ENCODE measurements at regions not wholly inside any gene's neighbourhood (a gene's known extent, or its start where the extent isn't known, plus 50 kb on each side); places are given as distances from the start of the nearest gene placed in this dataset.

GRCh38 chr7:79534128-79534527 is 80.7 kb upstream of the MAGI2 start:
- Histone ChIP-seq H3K36me3 (ENCODE audit: control insufficient read depth, insufficient read depth, low read length) (no peaks in the 10 kb centered on the region), H3K4me3 (replicated peaks; ENCODE audit: low read depth, low read length) (no peak overlapping the region), H3K27me3 (replicated peaks; ENCODE audit: control insufficient read depth, insufficient read depth, low read length) (no peaks in the 10 kb centered on the region)
- no peak for DNase-seq (ENCODE audit: extremely low read depth, insufficient read length)
- no peak for TF ChIP-seq CTCF (IDR thresholded peaks at IDR 0.05; ENCODE audit: insufficient read depth, low read length, poor library complexity, severe bottlenecking)

- H3K36me3 ChIP-seq (ENCODE audit: control insufficient read depth, insufficient read depth, low read length) = no peaks in the 10 kb centered on the region
- TF ChIP-seq CTCF (IDR thresholded peaks at IDR 0.05; ENCODE audit: insufficient read depth, low read length, poor library complexity, severe bottlenecking) = no peak
- no peaks in the 10 kb centered on the region for H3K27me3 ChIP-seq (replicated peaks; ENCODE audit: control insufficient read depth, insufficient read depth, low read length)
- H3K4me3 ChIP-seq (replicated peaks; ENCODE audit: low read depth, low read length) = no peak overlapping the region
- no peak for DNase-seq (ENCODE audit: extremely low read depth, insufficient read length)
Observed at GRCh38 chr7:79531905-79532664, 78.6 kb upstream of the MAGI2 start.

GRCh38 chr7:79531116-79531515 is 77.6 kb upstream of the MAGI2 start:
- H3K27me3 ChIP-seq (replicated peaks; ENCODE audit: control insufficient read depth, insufficient read depth, low read length) = no peaks in the 10 kb centered on the region
- no peak for DNase-seq (ENCODE audit: extremely low read depth, insufficient read length)
- TF ChIP-seq CTCF (IDR thresholded peaks at IDR 0.05; ENCODE audit: insufficient read depth, low read length, poor library complexity, severe bottlenecking) = no peak
- no peak overlapping the region for H3K4me3 ChIP-seq (replicated peaks; ENCODE audit: low read depth, low read length)
- H3K36me3 ChIP-seq (ENCODE audit: control insufficient read depth, insufficient read depth, low read length) = no peaks in the 10 kb centered on the region

- Histone ChIP-seq H3K4me3 (replicated peaks; ENCODE audit: low read depth, low read length) (no peak overlapping the region), H3K27me3 (replicated peaks; ENCODE audit: control insufficient read depth, insufficient read depth, low read length) (no peaks in the 10 kb centered on the region), H3K36me3 (ENCODE audit: control insufficient read depth, insufficient read depth, low read length) (no peaks in the 10 kb centered on the region)
- no peak for TF ChIP-seq CTCF (IDR thresholded peaks at IDR 0.05; ENCODE audit: insufficient read depth, low read length, poor library complexity, severe bottlenecking)
- no peak for DNase-seq (ENCODE audit: extremely low read depth, insufficient read length)
Observed at GRCh38 chr7:79529881-79530235, 76.4 kb upstream of the MAGI2 start.

GRCh38 chr7:79529214-79529880 is 75.9 kb upstream of the MAGI2 start:
- H3K4me3 ChIP-seq (replicated peaks; ENCODE audit: low read depth, low read length) = no peak overlapping the region
- no peak for DNase-seq (ENCODE audit: extremely low read depth, insufficient read length)
- TF ChIP-seq CTCF (IDR thresholded peaks at IDR 0.05; ENCODE audit: insufficient read depth, low read length, poor library complexity, severe bottlenecking) = no peak
- H3K27me3 ChIP-seq (replicated peaks; ENCODE audit: control insufficient read depth, insufficient read depth, low read length) = no peaks in the 10 kb centered on the region
- H3K36me3 ChIP-seq (ENCODE audit: control insufficient read depth, insufficient read depth, low read length) = no peaks in the 10 kb centered on the region

Measured in GM06990 (cell line).